ENCODE measurements at regions not wholly inside any gene's neighbourhood (a gene's known extent, or its start where the extent isn't known, plus 50 kb on each side); places are given as distances from the start of the nearest gene placed in this dataset.

- Histone ChIP-seq H3K27ac (no peak overlapping the region), H3K4me1 (no peaks in the 10 kb centered on the region), H3K27me3 (no peaks in the 10 kb centered on the region), H3K4me3 (no peak overlapping the region), H3K36me3 (no peaks in the 10 kb centered on the region), H3K9me3 (no peaks in the 10 kb centered on the region)
- WGBS, 2 donors (ENCODE audit: low coverage in 1 of 2) = 40 to 79% methylated on average over 5 of the region's 5 CpGs
- no peak for TF ChIP-seq EP300 (IDR thresholded peaks at IDR 0.05)
- no peak for TF ChIP-seq POLR2AphosphoS5 (IDR thresholded peaks at IDR 0.05)
- no peak for TF ChIP-seq POLR2A (IDR thresholded peaks at IDR 0.05)
- TF ChIP-seq CTCF (IDR thresholded peaks at IDR 0.05) = no peak
- ATAC-seq = no peak
Observed at GRCh38 chr2:164151522-164151921, 415.7 kb upstream of the FIGN start.

DNA sequence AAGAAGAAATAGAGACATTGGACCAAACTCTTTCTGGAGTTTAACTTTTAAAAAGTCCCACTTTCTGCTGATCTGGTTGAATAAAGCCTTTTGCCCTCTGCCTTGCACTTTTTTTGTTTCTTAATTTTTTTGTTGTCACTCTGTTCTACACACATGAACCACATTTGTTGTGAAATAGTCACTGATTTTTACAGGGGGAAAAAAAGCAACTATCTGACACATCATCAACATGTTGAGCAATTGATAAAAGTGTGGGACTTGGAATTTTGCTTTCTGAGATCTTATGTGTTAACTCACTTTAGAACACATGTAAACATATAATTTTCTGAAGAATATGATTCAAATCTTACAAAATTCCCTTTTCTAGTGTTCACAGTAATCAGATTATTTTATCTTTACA is 414.8 kb upstream of the FIGN start:
- no peak for ATAC-seq
- Histone ChIP-seq H3K27me3 (no peaks in the 10 kb centered on the region), H3K4me1 (no peaks in the 10 kb centered on the region), H3K27ac (no peak overlapping the region), H3K9me3 (no peaks in the 10 kb centered on the region), H3K36me3 (no peaks in the 10 kb centered on the region), H3K4me3 (no peak overlapping the region)
- TF ChIP-seq POLR2A (IDR thresholded peaks at IDR 0.05) (no peak), POLR2AphosphoS5 (IDR thresholded peaks at IDR 0.05) (no peak), CTCF (IDR thresholded peaks at IDR 0.05) (no peak), EP300 (IDR thresholded peaks at IDR 0.05) (no peak)

DNA sequence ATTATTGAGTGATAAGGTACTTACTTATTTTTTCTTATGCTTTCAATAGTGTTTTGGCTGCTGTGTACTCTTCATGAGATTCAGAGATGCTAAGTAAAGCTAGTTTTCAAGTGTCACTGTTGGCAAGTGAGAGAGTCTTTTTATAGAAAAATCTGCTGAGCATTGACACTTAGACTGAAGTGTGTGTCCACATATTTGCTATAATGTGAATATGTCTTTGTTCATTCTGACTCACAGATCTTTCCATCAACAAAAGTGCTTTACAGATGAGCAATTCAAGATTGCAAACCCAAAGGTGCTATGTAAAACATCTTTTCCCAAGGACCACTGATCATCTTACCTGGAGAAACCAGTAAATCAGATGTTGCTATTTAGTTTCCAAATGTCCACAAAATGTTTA is 410.6 kb upstream of the FIGN start:
- no peak for ATAC-seq

GRCh38 chr2:164145093-164145987 is 409.5 kb upstream of the FIGN start:
- WGBS, 2 donors (ENCODE audit: low coverage in 1 of 2) = 70 to 86% methylated on average over 3 of the region's 3 CpGs
- ATAC-seq = no peak
- Histone ChIP-seq H3K4me1 (no peaks in the 10 kb centered on the region), H3K9me3 (no peaks in the 10 kb centered on the region), H3K36me3 (no peaks in the 10 kb centered on the region), H3K27ac (no peak overlapping the region), H3K27me3 (no peaks in the 10 kb centered on the region), H3K4me3 (no peak overlapping the region)
- TF ChIP-seq CTCF (IDR thresholded peaks at IDR 0.05) (no peak), EP300 (IDR thresholded peaks at IDR 0.05) (no peak), POLR2AphosphoS5 (IDR thresholded peaks at IDR 0.05) (no peak), POLR2A (IDR thresholded peaks at IDR 0.05) (no peak)

More for the DNA sequence above, 410.6 kb upstream of the FIGN start:
- Histone ChIP-seq H3K27ac (no peak overlapping the region), H3K4me3 (no peak overlapping the region), H3K36me3 (no peaks in the 10 kb centered on the region), H3K4me1 (no peaks in the 10 kb centered on the region), H3K27me3 (no peaks in the 10 kb centered on the region), H3K9me3 (no peaks in the 10 kb centered on the region)
- no peak for TF ChIP-seq POLR2AphosphoS5 (IDR thresholded peaks at IDR 0.05)
- no peak for TF ChIP-seq POLR2A (IDR thresholded peaks at IDR 0.05)
- TF ChIP-seq CTCF (IDR thresholded peaks at IDR 0.05) = no peak
- TF ChIP-seq EP300 (IDR thresholded peaks at IDR 0.05) = no peak

All from gastroesophageal sphincter (tissue), 4 donors.